ENCODE measurements at regions not wholly inside any gene's neighbourhood (a gene's known extent, or its start where the extent isn't known, plus 50 kb on each side); places are given as distances from the start of the nearest gene placed in this dataset.

DNA sequence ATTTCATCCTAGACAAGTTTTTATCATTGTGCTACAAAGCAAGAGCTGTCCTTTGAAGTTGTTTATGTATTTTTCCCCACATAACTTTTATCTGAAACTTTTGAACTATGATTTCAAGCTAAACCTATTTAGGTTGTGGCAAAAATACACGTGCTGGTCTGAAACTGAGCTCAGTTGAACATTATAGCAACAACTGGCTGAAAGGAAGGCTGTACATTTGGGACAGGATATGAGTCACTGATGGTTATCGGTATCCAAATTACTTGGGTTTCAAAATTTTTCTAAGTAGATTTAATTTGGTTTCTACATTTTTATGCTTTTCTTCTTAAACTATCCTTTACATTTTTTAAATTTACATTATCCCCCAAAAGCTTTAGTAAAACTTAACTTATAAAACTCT lies 627.3 kb upstream of the NUDT12 start:
- TF ChIP-seq, protein P1, sequence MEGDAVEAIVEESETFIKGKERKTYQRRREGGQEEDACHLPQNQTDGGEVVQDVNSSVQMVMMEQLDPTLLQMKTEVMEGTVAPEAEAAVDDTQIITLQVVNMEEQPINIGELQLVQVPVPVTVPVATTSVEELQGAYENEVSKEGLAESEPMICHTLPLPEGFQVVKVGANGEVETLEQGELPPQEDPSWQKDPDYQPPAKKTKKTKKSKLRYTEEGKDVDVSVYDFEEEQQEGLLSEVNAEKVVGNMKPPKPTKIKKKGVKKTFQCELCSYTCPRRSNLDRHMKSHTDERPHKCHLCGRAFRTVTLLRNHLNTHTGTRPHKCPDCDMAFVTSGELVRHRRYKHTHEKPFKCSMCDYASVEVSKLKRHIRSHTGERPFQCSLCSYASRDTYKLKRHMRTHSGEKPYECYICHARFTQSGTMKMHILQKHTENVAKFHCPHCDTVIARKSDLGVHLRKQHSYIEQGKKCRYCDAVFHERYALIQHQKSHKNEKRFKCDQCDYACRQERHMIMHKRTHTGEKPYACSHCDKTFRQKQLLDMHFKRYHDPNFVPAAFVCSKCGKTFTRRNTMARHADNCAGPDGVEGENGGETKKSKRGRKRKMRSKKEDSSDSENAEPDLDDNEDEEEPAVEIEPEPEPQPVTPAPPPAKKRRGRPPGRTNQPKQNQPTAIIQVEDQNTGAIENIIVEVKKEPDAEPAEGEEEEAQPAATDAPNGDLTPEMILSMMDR (IDR thresholded peaks at IDR 0.05 in 2 of 3, conservative IDR thresholded peaks at IDR 0.05 in 1 of 3; ENCODE audit: borderline replicate concordance in 1 of 3, insufficient read depth in 1 of 3, low read depth in 2 of 3, low read length in 2 of 3): no peak
- no peak for TF ChIP-seq JUND (IDR thresholded peaks at IDR 0.05)
- TF ChIP-seq, protein P2, sequence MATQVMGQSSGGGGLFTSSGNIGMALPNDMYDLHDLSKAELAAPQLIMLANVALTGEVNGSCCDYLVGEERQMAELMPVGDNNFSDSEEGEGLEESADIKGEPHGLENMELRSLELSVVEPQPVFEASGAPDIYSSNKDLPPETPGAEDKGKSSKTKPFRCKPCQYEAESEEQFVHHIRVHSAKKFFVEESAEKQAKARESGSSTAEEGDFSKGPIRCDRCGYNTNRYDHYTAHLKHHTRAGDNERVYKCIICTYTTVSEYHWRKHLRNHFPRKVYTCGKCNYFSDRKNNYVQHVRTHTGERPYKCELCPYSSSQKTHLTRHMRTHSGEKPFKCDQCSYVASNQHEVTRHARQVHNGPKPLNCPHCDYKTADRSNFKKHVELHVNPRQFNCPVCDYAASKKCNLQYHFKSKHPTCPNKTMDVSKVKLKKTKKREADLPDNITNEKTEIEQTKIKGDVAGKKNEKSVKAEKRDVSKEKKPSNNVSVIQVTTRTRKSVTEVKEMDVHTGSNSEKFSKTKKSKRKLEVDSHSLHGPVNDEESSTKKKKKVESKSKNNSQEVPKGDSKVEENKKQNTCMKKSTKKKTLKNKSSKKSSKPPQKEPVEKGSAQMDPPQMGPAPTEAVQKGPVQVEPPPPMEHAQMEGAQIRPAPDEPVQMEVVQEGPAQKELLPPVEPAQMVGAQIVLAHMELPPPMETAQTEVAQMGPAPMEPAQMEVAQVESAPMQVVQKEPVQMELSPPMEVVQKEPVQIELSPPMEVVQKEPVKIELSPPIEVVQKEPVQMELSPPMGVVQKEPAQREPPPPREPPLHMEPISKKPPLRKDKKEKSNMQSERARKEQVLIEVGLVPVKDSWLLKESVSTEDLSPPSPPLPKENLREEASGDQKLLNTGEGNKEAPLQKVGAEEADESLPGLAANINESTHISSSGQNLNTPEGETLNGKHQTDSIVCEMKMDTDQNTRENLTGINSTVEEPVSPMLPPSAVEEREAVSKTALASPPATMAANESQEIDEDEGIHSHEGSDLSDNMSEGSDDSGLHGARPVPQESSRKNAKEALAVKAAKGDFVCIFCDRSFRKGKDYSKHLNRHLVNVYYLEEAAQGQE (IDR thresholded peaks at IDR 0.05; ENCODE audit: low read depth): no peak
- TF ChIP-seq EZH2phosphoT487 (IDR thresholded peaks at IDR 0.05; ENCODE audit: borderline replicate concordance): no peak
- TF ChIP-seq POLR2AphosphoS5 (IDR thresholded peaks at IDR 0.05; ENCODE audit: low read depth, low read length): no peak
- no peak for TF ChIP-seq RAD21 (IDR thresholded peaks at IDR 0.05; ENCODE audit: low read depth)
- no peak for TF ChIP-seq POLR2A (IDR thresholded peaks at IDR 0.05; ENCODE audit: borderline replicate concordance, extremely low read depth, insufficient read depth, insufficient read length)
- no peak for TF ChIP-seq SP1 (IDR thresholded peaks at IDR 0.05; ENCODE audit: low read depth)
- no peak for TF ChIP-seq ZNF274 (IDR thresholded peaks at IDR 0.05; ENCODE audit: low read depth, low read length)
- no peak for TF ChIP-seq SIN3A (IDR thresholded peaks at IDR 0.05; ENCODE audit: low read depth)
- TF ChIP-seq CEBPB (IDR thresholded peaks at IDR 0.05; ENCODE audit: low read depth): no peak
- TF ChIP-seq YY1 (IDR thresholded peaks at IDR 0.05; ENCODE audit: extremely low read depth, insufficient replicate concordance, low read depth, low read length): no peak
- TF ChIP-seq, protein P3, sequence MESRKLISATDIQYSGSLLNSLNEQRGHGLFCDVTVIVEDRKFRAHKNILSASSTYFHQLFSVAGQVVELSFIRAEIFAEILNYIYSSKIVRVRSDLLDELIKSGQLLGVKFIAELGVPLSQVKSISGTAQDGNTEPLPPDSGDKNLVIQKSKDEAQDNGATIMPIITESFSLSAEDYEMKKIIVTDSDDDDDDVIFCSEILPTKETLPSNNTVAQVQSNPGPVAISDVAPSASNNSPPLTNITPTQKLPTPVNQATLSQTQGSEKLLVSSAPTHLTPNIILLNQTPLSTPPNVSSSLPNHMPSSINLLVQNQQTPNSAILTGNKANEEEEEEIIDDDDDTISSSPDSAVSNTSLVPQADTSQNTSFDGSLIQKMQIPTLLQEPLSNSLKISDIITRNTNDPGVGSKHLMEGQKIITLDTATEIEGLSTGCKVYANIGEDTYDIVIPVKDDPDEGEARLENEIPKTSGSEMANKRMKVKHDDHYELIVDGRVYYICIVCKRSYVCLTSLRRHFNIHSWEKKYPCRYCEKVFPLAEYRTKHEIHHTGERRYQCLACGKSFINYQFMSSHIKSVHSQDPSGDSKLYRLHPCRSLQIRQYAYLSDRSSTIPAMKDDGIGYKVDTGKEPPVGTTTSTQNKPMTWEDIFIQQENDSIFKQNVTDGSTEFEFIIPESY (IDR thresholded peaks at IDR 0.05; ENCODE audit: extremely low read depth, insufficient replicate concordance, low read length): no peak

All from HCT116 (cell line).